Muscle layer of duodenum (tissue), 2 donors: ENCODE measurements at regions not wholly inside any gene's neighbourhood (a gene's known extent, or its start where the extent isn't known, plus 50 kb on each side); places are given as distances from the start of the nearest gene placed in this dataset.

Experiments
- H3K27ac ChIP-seq: one replicate; pipeline ENCODE4 v1.7.0; 2013; ENCODE audit warnings: mild to moderate bottlenecking, low read length
- H3K27me3 ChIP-seq: one replicate; pipeline ENCODE4 v1.7.0; 2013; ENCODE audit warnings: low read depth, mild to moderate bottlenecking, control low read depth, low read length
- H3K36me3 ChIP-seq, 2 donors: one replicate each; pipeline ENCODE4 v1.7.0; 2013; ENCODE audit warnings: low read length in 2 of 2, control low read depth in 1 of 2, mild to moderate bottlenecking in 1 of 2; ENCODE audit not compliant: insufficient read depth in 2 of 2, control insufficient read depth in 1 of 2
- H3K4me1 ChIP-seq, 2 donors: one replicate each; pipeline ENCODE4 v1.7.0; 2013; ENCODE audit warnings: low read length in 2 of 2, mild to moderate bottlenecking in 2 of 2, control low read depth in 1 of 2, moderate library complexity in 1 of 2; ENCODE audit not compliant: insufficient read depth in 2 of 2, control insufficient read depth in 1 of 2
- H3K4me3 ChIP-seq, 2 donors: one replicate each; pipeline ENCODE4 v1.7.0; 2013; ENCODE audit warnings: low read length in 2 of 2, low read depth in 1 of 2, mild to moderate bottlenecking in 1 of 2
- H3K9me3 ChIP-seq, 2 donors: one replicate each; pipeline ENCODE4 v1.7.0; 2013; ENCODE audit warnings: low read length in 2 of 2, control low read depth in 1 of 2, mild to moderate bottlenecking in 1 of 2; ENCODE audit not compliant: control insufficient read depth in 1 of 2
- donor health status: healthy.

- Histone ChIP-seq H3K9me3 (peaks cover 0 to 3% of the 10 kb centered on the region in 2 donors), H3K36me3 (no peaks in the 10 kb centered on the region), H3K4me1 (no peaks in the 10 kb centered on the region), H3K27me3 (no peaks in the 10 kb centered on the region), H3K27ac (no peak overlapping the region), H3K4me3 (no peak overlapping the region)
Measured at GRCh38 chr4:74618166-74618565, 173.2 kb downstream of the AREG start.

- no peaks in the 10 kb centered on the region for H3K36me3 ChIP-seq
- H3K9me3 ChIP-seq = peaks cover 0 to 3% of the 10 kb centered on the region in 2 donors
- H3K4me1 ChIP-seq = no peaks in the 10 kb centered on the region
- H3K27ac ChIP-seq = no peak overlapping the region
- no peak overlapping the region for H3K4me3 ChIP-seq
- no peaks in the 10 kb centered on the region for H3K27me3 ChIP-seq
Measured at GRCh38 chr4:74618659-74619058, 173.7 kb downstream of the AREG start.

- Histone ChIP-seq H3K36me3 (no peaks in the 10 kb centered on the region), H3K27ac (no peak overlapping the region), H3K4me3 (no peak overlapping the region), H3K9me3 (peaks cover 0 to 3% of the 10 kb centered on the region in 2 donors), H3K4me1 (no peaks in the 10 kb centered on the region), H3K27me3 (no peaks in the 10 kb centered on the region)
Measured at GRCh38 chr4:74619931-74620702, 174.2 kb downstream of the BTC start.

- Histone ChIP-seq H3K27ac (no peak overlapping the region), H3K4me1 (no peaks in the 10 kb centered on the region), H3K27me3 (no peaks in the 10 kb centered on the region), H3K9me3 (no peaks in the 10 kb centered on the region), H3K4me3 (no peak overlapping the region), H3K36me3 (no peaks in the 10 kb centered on the region)
Measured at GRCh38 chr4:74621616-74622015, 172.7 kb downstream of the BTC start.

- Histone ChIP-seq H3K9me3 (no peaks in the 10 kb centered on the region), H3K4me3 (no peak overlapping the region), H3K27me3 (no peaks in the 10 kb centered on the region), H3K27ac (no peak overlapping the region), H3K36me3 (no peaks in the 10 kb centered on the region), H3K4me1 (no peaks in the 10 kb centered on the region)
Measured at GRCh38 chr4:74623041-74623440, 171.3 kb downstream of the BTC start.

GRCh38 chr4:74624351-74625151 lies 169.8 kb downstream of the BTC start:
- no peaks in the 10 kb centered on the region for H3K36me3 ChIP-seq
- H3K9me3 ChIP-seq = no peaks in the 10 kb centered on the region
- no peaks in the 10 kb centered on the region for H3K4me1 ChIP-seq
- no peak overlapping the region for H3K4me3 ChIP-seq
- H3K27ac ChIP-seq = no peak overlapping the region
- H3K27me3 ChIP-seq = no peaks in the 10 kb centered on the region

- H3K4me1 ChIP-seq = no peaks in the 10 kb centered on the region
- H3K9me3 ChIP-seq = no peaks in the 10 kb centered on the region
- H3K27me3 ChIP-seq = no peaks in the 10 kb centered on the region
- H3K36me3 ChIP-seq = no peaks in the 10 kb centered on the region
- no peak overlapping the region for H3K27ac ChIP-seq
- H3K4me3 ChIP-seq = no peak overlapping the region
Measured at GRCh38 chr4:74625981-74626380, 168.3 kb downstream of the BTC start.

- Histone ChIP-seq H3K9me3 (no peaks in the 10 kb centered on the region), H3K36me3 (no peaks in the 10 kb centered on the region), H3K4me3 (no peak overlapping the region), H3K4me1 (no peaks in the 10 kb centered on the region), H3K27me3 (no peaks in the 10 kb centered on the region), H3K27ac (no peak overlapping the region)
Measured at GRCh38 chr4:74627093-74627492, 167.2 kb downstream of the BTC start.

GRCh38 chr4:74627504-74627903 lies 166.8 kb downstream of the BTC start:
- no peaks in the 10 kb centered on the region for H3K27me3 ChIP-seq
- no peaks in the 10 kb centered on the region for H3K9me3 ChIP-seq
- H3K36me3 ChIP-seq = no peaks in the 10 kb centered on the region
- no peak overlapping the region for H3K27ac ChIP-seq
- H3K4me3 ChIP-seq = no peak overlapping the region
- no peaks in the 10 kb centered on the region for H3K4me1 ChIP-seq

- Histone ChIP-seq H3K27me3 (no peaks in the 10 kb centered on the region), H3K9me3 (no peaks in the 10 kb centered on the region), H3K27ac (no peak overlapping the region), H3K4me3 (no peak overlapping the region), H3K4me1 (no peaks in the 10 kb centered on the region), H3K36me3 (no peaks in the 10 kb centered on the region)
Measured at GRCh38 chr4:74628852-74629620, 165.3 kb downstream of the BTC start.

- no peaks in the 10 kb centered on the region for H3K27me3 ChIP-seq
- H3K9me3 ChIP-seq = no peaks in the 10 kb centered on the region
- H3K36me3 ChIP-seq = no peaks in the 10 kb centered on the region
- no peaks in the 10 kb centered on the region for H3K4me1 ChIP-seq
- no peak overlapping the region for H3K27ac ChIP-seq
- H3K4me3 ChIP-seq = no peak overlapping the region
Measured at GRCh38 chr4:74630551-74630950, 163.8 kb downstream of the BTC start.
